Caki2 (cell line): ENCODE measurements at regions not wholly inside any gene's neighbourhood (a gene's known extent, or its start where the extent isn't known, plus 50 kb on each side); places are given as distances from the start of the nearest gene placed in this dataset.
"Not testable (repeated sequence)": the region's sequence is repeated elsewhere in the genome, so short reads cannot be mapped to it uniquely, and the experiment has no call there.

Experiments used
- DNase-seq: peaks from one replicate; pipeline ENCODE4 v3.0.0-alpha.2; 2015; ENCODE audit warnings: low read depth
- in situ Hi-C: cut with HindIII; loops from 2 replicates; pipeline ENCODE4 v1.10.0; 2016; ENCODE audit warnings: low sequenced_read_pairs, low pct_unique_long_range_greater_than_20kb, mixed read lengths

- in situ Hi-C loops, result no loop called here
- DNase-seq, result no peak
These were observed 54.2 kb upstream of the NFIA start for GRCh38 chr1:61028136-61028535.

GRCh38 chr1:61018068-61018467, 64.3 kb upstream of the NFIA start:
- DNase-seq, in situ Hi-C loops: not testable (repeated sequence)

- in situ Hi-C loops, result no loop called here
- no peak for DNase-seq
These were observed 64.7 kb upstream of the NFIA start for GRCh38 chr1:61017651-61018050.

DNA sequence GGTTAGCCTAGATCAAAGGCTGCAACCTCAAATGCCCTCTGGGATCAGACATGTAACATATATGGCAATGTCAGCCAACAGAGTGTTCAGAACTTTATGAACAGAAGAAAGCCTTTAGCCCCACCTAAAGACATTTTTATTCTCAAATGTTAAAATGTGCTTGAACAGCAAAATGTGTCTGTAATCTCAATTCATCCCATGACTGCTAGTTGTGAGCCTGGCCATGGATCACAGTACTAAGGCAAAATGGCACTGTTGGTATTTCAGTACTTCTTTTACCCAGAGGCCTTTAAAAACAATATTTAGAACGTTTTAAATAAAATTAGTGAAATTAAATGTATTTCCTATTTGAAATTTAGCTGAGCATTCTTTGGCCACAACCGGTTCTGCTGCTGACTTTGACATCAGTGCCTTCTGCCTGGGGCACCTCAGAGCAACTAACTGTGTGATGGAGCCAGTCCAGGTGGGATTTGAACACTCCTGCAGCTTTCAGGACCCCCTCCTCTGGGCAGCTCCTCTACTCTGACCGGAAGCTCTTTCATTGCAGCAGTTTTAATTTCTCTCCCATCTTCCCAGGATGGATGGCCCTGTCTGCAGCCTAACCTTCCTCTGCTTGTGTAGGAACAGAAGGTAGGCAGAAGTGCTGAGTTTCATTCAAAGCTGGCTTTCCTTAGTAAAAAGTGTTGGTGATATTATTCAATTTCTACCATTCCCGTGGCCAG, 68.3 kb upstream of the NFIA start:
- in situ Hi-C loops, result no loop called here
- DNase-seq, result no peak

DNA sequence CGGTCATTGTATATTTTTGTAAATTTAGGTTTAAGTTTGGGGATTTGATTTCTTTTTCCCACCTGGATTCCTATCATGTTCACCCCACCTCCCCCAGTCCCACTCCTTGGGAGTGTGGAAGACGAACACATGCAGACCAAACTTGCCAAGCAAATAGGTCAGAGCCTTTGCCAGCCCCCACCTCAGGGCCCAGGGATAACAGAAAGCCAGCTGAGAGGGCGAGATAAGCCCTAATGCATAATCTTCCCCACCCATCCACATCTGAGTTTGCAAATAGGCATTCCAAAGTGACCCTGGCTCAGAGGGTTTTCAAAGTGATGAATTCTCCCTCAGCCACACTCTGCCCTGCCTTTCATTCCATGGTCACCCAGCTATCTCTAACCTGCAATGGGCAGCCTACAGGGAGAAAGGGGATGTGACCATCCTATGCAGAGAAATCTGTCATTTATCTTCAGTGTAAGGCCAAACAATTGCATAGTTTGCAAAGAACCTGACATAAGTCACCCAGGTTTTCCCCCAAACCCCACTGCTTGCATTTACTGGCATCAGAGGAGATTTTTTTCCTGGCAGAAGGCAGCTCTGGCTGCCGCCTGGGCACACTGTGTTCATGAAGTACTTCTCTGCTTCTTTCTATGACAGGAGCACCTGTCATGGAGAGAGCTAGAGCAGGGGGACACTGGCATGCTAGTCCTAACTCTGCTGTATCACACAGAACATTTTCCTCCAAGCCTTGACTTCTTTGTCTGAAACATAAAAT, 69.0 kb upstream of the NFIA start:
- no peak for DNase-seq
- in situ Hi-C loops, result no loop called here

GRCh38 chr1:61012341-61012761, 70.0 kb upstream of the NFIA start:
- DNase-seq, result no peak
- in situ Hi-C loops, result no loop called here

GRCh38 chr1:61011561-61012263, 70.6 kb upstream of the NFIA start:
- in situ Hi-C loops, result no loop called here

GRCh38 chr1:61007534-61008364, 74.6 kb upstream of the NFIA start:
- DNase-seq, result no peak
- in situ Hi-C loops, result no loop called here

More at GRCh38 chr1:61011561-61012263, 70.6 kb upstream of the NFIA start:
- no peak for DNase-seq

DNA sequence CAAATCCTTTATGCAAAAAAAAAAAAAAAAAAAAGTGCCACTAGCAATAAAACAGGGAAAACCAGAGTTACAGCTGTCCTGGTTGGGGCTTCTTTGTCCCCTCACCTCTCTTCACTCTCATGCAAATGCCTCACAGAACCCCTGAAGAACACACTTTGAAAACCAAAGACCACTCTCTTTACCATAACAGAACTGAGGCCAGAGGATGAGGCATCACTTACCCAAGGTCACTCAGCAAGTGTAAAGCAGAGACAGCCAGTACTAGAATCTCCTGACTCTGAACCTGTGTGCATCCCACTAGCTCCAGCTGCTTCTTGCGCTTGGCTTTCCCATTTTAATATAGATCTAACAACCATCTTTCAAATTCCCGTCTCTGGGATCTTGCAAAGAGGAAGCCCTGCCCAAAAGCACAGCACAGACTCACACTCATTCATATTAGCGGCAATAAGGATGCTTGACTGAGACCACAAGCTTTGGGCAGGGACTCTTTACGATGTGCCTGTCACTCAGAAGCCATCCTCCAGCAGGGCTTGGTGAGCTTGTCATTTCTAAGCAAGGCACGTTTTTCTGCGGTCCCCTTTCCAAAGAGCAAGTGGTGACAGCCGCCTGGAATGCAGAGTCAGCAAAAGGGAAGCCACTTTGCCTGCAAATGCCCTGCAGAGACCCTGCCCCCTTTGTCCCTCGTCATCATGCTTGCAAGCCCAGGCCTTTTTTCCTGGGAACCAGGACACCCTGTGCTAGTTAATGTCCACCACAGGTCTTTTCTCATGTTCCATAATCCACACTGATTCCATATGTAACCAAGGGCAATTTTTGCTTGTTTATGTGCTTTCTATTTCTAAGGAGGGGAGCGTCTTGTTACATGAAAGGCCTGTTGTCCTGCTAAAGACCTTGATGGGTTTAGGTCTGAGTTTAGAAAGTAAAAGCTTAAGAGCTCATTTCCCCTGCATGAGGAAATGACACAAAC, 76.5 kb upstream of the NFIA start:
- DNase-seq, result no peak
- in situ Hi-C loops, result no loop called here

DNA sequence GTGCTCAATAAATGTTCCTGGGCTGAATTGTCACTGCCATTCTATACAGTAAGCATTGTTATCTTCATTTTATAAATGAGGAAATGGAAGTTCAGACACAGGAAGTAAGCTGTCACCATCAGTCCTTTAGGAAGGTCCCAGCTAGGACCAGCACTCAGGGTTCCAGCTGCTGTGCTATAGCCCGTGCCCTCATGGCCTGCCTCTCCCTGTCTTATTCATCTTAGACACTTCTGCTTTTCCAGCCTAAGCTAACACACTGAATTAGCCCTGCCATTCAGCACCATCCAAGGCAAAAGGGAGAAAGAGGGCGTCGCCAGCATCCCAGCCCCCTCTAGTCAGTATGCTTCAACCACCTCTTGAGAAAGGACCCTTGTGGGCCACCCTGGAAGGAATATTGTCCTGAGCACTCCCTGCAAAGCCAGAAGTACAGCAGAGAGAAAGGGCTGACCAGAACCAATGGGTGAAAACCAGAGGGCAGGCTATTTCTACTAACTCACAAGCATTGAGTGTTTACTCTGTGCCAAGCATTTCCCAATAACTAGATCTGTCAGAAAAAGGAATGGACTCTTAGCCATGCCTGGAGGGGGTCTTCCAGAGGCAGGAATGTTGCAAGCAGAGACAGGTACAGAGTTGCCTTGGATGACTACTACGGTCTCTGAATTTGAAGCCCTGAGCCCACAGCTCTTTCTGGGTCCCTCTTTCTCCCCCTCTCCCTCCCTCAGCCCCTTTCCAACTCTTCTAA, 77.9 kb upstream of the NFIA start:
- in situ Hi-C loops, result no loop called here

DNA sequence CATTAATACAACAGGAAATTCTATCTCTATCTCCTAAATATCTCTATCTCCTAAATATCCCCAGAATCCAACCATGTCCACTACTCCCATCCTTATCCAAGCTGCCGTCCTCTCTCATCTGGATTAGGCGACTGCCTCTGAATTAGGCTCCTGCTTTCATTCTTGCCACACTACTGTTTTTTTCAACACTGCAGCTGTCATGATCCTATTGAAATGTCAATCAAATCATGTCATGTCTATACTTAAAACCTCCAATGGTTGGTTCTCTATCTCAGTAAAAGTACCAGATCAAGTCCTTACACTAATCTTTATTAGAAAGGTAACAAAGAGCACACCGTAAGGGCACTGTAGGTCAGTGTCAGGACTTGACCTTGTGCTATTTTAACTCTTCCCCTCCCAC, 82.0 kb upstream of the NFIA start:
- no peak for DNase-seq
- in situ Hi-C loops, result no loop called here

More for the DNA sequence above, 77.9 kb upstream of the NFIA start:
- no peak for DNase-seq

GRCh38 chr1:60998786-60999185, 83.6 kb upstream of the NFIA start:
- in situ Hi-C loops, result no loop called here
- DNase-seq, result no peak

- in situ Hi-C loops, result no loop called here
- no peak for DNase-seq
These were observed 87.4 kb upstream of the NFIA start for GRCh38 chr1:60994828-60995492.

- no peak for DNase-seq
- in situ Hi-C loops, result no loop called here
These were observed 88.0 kb upstream of the NFIA start for GRCh38 chr1:60994369-60994768.

DNA sequence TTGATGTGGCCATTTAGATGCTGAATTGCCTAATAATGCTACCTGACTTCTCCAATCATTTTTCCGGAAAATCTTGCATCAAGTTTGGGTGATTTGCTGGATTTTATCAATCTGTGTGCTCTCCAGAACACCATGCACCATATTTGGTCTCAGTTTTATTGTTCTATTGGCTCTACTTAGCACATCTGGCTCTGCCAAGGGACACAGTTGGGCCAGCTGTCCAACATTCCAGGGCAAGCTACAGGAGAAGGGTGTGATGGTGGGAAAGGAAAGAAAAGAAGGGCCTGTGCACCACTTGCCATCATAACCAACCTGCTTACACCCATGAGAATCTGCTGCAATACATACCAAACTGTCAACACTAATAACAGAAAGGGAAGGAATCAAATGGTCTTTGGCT, 90.2 kb upstream of the NFIA start:
- in situ Hi-C loops, result no loop called here
- no peak for DNase-seq

DNA sequence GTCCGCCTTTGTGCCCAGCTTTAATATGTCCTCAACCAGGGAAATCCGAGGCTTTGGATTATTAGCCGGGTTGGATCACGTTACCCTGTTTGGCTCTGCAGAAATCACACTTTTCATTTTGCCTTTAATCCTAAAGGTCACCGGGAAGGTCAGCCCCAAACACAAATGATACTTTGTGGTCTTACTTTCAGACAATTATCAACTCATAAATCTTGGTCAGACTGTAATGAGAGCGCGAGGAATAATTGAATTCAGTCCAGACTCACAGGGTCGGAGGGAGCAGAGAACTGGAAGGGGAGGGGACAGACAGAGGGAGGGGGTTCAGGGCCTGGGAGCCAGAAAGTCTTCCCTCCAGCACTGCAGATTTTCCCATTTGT, 91.7 kb upstream of the NFIA start:
- in situ Hi-C loops, result no loop called here
- no peak for DNase-seq
